ENCODE measurements at regions not wholly inside any gene's neighbourhood (a gene's known extent, or its start where the extent isn't known, plus 50 kb on each side); places are given as distances from the start of the nearest gene placed in this dataset.
"Not testable (repeated sequence)": the region's sequence is repeated elsewhere in the genome, so short reads cannot be mapped to it uniquely, and the experiment has no call there.

DNA sequence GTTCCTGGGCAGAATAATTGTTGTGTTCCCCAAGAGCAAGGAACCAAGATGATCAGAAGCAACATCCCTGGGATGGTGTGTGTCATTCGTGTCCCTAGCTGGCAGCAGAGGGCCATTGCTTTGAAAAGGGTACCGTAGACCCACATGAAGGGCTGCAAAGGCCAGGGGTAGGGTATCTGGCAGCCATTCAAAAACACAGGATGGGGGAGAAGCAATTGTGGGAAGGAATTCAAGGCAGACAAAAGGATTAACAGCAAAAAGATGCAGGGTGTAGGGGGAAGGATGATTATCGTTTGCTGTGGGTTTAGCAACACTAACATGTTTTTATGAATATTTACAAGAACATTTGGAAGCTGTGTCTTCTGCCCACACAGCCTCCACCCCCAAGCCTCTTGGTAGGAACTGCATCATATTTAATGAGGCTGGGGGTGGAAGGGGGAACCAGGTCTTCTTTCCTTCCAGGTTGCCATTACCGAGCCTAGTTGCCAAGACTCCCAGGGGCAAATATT, 169.0 kb upstream of the G2E3 start:
- Histone ChIP-seq H3K9ac (no peak overlapping the region), H4K20me1 (ENCODE audit: insufficient read depth) (no peaks in the 10 kb centered on the region), H3K36me3 (ENCODE audit: low read depth) (no peaks in the 10 kb centered on the region), H3K9me3 (ENCODE audit: low read depth) (no peaks in the 10 kb centered on the region), H3K27ac (no peak overlapping the region), H3F3A (ENCODE audit: insufficient read depth) (no peaks in the 10 kb centered on the region), H3K4me3 (no peak overlapping the region), H3K79me2 (ENCODE audit: insufficient read depth) (no peaks in the 10 kb centered on the region), H2AFZ (no peak overlapping the region), H3K27me3 (replicated peaks; ENCODE audit: insufficient read depth) (peaks cover 17% of the 10 kb centered on the region), H3K4me2 (ENCODE audit: unreplicated experiment) (no peak overlapping the region), H3K9me2 (ENCODE audit: insufficient read depth) (no peaks in the 10 kb centered on the region), H3K4me1 (ENCODE audit: insufficient read depth) (no peaks in the 10 kb centered on the region)
- in situ Hi-C loops (cut with MboI) = no loop called here
- no peak for TF ChIP-seq EZH2 (IDR thresholded peaks at IDR 0.05; ENCODE audit: insufficient read depth, poor library complexity, severe bottlenecking)
- TF ChIP-seq EZH2phosphoT487 (IDR thresholded peaks at IDR 0.05; ENCODE audit: insufficient read depth, low read depth) = no peak
- no peak for DNase-seq
- WGBS, 2 experiments (ENCODE audit: low coverage in 1 of 2, low lambda C conversion rate in 2 of 2, missing lambda C conversion rate in 2 of 2) = 0 to 2% methylated on average over 4 of the region's 4 CpGs

DNA sequence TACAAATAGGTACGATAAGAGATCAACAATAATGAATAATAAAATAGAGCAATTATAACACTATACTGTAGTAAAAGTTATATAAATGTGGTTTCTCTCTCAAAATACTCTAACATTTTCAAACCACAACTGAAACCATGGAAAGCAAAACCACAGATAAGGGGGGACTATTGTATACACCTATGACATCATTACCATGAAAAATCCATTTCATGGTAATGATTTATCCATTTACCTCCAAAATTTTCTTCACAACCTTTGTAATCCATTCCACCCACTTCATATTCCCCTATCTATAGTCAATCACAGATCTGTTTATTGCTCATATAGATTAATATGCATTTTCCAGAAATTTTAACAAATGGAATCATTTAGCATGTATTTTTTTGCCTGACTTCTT, 163.9 kb upstream of the G2E3 start:
- H3K9ac ChIP-seq = no peak overlapping the region
- WGBS, 2 experiments (ENCODE audit: low coverage in 1 of 2, low lambda C conversion rate in 2 of 2, missing lambda C conversion rate in 2 of 2) = 24 to 26% methylated on average over 1 of the region's 1 CpG
- in situ Hi-C loops (cut with MboI) = no loop called here
- H3F3A ChIP-seq (ENCODE audit: insufficient read depth) = no peaks in the 10 kb centered on the region
- no peak overlapping the region for H3K27ac ChIP-seq
- no peaks in the 10 kb centered on the region for H3K79me2 ChIP-seq (ENCODE audit: insufficient read depth)
- H3K4me1 ChIP-seq (ENCODE audit: insufficient read depth) = no peaks in the 10 kb centered on the region
- no peak overlapping the region for H2AFZ ChIP-seq
- peaks cover 11% of the 10 kb centered on the region; the same call in 1 of the 2 replicates for H3K27me3 ChIP-seq (replicated peaks; ENCODE audit: insufficient read depth)
- no peak overlapping the region for H3K4me2 ChIP-seq (ENCODE audit: unreplicated experiment)
- no peaks in the 10 kb centered on the region for H3K9me3 ChIP-seq (ENCODE audit: low read depth)
- no peak overlapping the region for H3K4me3 ChIP-seq
- DNase-seq = no peak
- no peak for TF ChIP-seq EZH2 (IDR thresholded peaks at IDR 0.05; ENCODE audit: insufficient read depth, poor library complexity, severe bottlenecking)
- TF ChIP-seq EZH2phosphoT487 (IDR thresholded peaks at IDR 0.05; ENCODE audit: insufficient read depth, low read depth) = no peak
- no peaks in the 10 kb centered on the region for H3K36me3 ChIP-seq (ENCODE audit: low read depth)
- no peaks in the 10 kb centered on the region for H4K20me1 ChIP-seq (ENCODE audit: insufficient read depth)
- H3K9me2 ChIP-seq (ENCODE audit: insufficient read depth) = no peaks in the 10 kb centered on the region

DNA sequence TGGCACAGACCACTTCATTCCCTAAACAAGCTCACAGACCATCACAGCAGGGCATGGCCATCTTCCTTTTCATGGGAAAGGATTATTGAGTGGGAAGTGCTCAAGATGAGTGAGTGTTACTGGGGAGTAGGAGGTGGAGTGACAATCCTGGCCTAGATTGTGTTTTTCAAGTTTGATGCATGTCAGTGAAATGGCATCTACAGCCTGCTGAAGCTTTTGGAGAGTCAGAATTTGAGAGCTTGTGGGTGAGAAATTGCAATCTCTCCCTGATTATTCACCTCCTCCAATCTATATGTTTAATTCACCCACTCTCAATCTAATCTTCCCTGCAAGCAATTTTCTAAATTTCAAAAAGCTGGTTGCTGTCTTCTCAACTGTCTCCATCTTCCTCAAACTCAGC, 156.1 kb upstream of the G2E3 start:
- in situ Hi-C loops (cut with MboI) = no loop called here
- Histone ChIP-seq H3K9ac (no peak overlapping the region), H4K20me1 (ENCODE audit: insufficient read depth) (no peaks in the 10 kb centered on the region), H3K4me1 (ENCODE audit: insufficient read depth) (no peaks in the 10 kb centered on the region), H3K36me3 (ENCODE audit: low read depth) (no peaks in the 10 kb centered on the region), H3K9me2 (ENCODE audit: insufficient read depth) (no peaks in the 10 kb centered on the region), H3K79me2 (ENCODE audit: insufficient read depth) (no peaks in the 10 kb centered on the region), H2AFZ (no peak overlapping the region), H3K27ac (no peak overlapping the region), H3K9me3 (ENCODE audit: low read depth) (no peaks in the 10 kb centered on the region), H3K4me3 (no peak overlapping the region), H3F3A (ENCODE audit: insufficient read depth) (no peaks in the 10 kb centered on the region), H3K4me2 (ENCODE audit: unreplicated experiment) (no peak overlapping the region), H3K27me3 (replicated peaks; ENCODE audit: insufficient read depth) (peaks cover under 1% of the 10 kb centered on the region; the same call in 1 of the 2 replicates)
- no peak for TF ChIP-seq EZH2 (IDR thresholded peaks at IDR 0.05; ENCODE audit: insufficient read depth, poor library complexity, severe bottlenecking)
- TF ChIP-seq EZH2phosphoT487 (IDR thresholded peaks at IDR 0.05; ENCODE audit: insufficient read depth, low read depth) = no peak
- no peak for DNase-seq

DNA sequence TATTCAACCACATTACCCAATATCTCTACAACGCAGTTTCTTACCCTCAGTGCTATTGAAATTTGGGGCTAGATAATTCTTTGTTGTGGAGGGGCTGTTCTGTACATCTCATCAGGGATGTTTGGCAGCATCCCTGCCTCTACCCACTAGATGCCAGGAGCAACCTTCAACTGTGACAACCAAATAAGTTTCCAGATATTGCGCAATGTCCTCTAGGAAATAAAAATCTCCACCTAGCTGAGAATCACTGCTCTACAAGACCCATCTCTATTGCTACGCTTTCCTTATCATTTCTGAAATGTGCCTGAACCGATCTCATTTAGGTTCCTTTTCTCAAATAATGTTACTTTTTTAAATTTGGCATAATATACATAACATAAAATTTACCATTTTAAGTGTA, 155.2 kb upstream of the G2E3 start:
- Histone ChIP-seq H3K4me3 (no peak overlapping the region), H3K36me3 (ENCODE audit: low read depth) (no peaks in the 10 kb centered on the region), H3F3A (ENCODE audit: insufficient read depth) (no peaks in the 10 kb centered on the region), H3K4me1 (ENCODE audit: insufficient read depth) (no peaks in the 10 kb centered on the region), H2AFZ (no peak overlapping the region), H3K27me3 (replicated peaks; ENCODE audit: insufficient read depth) (peaks cover 8% of the 10 kb centered on the region; the same call in 1 of the 2 replicates), H3K79me2 (ENCODE audit: insufficient read depth) (no peaks in the 10 kb centered on the region), H3K9me3 (ENCODE audit: low read depth) (no peaks in the 10 kb centered on the region), H3K9ac (no peak overlapping the region), H3K27ac (no peak overlapping the region), H3K9me2 (ENCODE audit: insufficient read depth) (no peaks in the 10 kb centered on the region), H3K4me2 (ENCODE audit: unreplicated experiment) (no peak overlapping the region), H4K20me1 (ENCODE audit: insufficient read depth) (no peaks in the 10 kb centered on the region)
- DNase-seq = no peak
- 58 to 61% methylated on average over 4 of the region's 4 CpGs for WGBS, 2 experiments (ENCODE audit: low coverage in 1 of 2, low lambda C conversion rate in 2 of 2, missing lambda C conversion rate in 2 of 2)
- TF ChIP-seq EZH2 (IDR thresholded peaks at IDR 0.05; ENCODE audit: insufficient read depth, poor library complexity, severe bottlenecking) = no peak
- TF ChIP-seq EZH2phosphoT487 (IDR thresholded peaks at IDR 0.05; ENCODE audit: insufficient read depth, low read depth) = no peak
- in situ Hi-C loops (cut with MboI) = no loop called here

DNA sequence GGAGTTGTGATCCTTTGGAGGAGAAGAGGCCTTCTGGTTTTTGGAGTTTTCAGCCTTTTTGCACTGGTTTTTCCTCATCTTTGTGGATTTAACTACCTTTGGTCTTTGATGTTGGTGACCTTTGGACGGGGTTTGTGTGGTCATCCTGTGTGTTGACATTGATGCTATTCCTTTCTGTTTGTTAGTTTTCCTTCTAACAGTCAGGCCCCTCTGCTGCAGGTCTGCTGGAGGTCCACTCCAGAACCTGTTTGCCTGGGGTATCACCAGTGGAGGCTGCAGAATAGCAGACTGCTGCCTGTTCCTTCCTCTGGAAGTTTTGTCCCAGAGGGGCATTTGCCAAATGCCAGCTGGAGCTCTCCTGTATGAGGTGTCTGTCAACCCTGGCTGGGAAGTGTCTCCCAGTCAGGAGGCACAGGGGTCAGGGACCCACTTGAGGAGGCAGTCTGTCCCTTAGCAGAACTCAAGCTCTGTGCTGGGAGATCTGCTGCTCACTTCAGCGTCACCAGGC, 149.4 kb upstream of the G2E3 start:
- H2AFZ ChIP-seq; H3K9ac ChIP-seq; H3K4me2 ChIP-seq (ENCODE audit: unreplicated experiment); in situ Hi-C loops (cut with MboI); H3K4me3 ChIP-seq; H3F3A ChIP-seq (ENCODE audit: insufficient read depth); H3K4me1 ChIP-seq (ENCODE audit: insufficient read depth); DNase-seq; H3K27me3 ChIP-seq (replicated peaks; ENCODE audit: insufficient read depth); H4K20me1 ChIP-seq (ENCODE audit: insufficient read depth); H3K79me2 ChIP-seq (ENCODE audit: insufficient read depth); H3K9me3 ChIP-seq (ENCODE audit: low read depth); H3K27ac ChIP-seq; H3K36me3 ChIP-seq (ENCODE audit: low read depth); H3K9me2 ChIP-seq (ENCODE audit: insufficient read depth): not testable (repeated sequence)
- 21 to 40% methylated on average over 2 of the region's 2 CpGs for WGBS, 2 experiments (ENCODE audit: low coverage in 1 of 2, low lambda C conversion rate in 2 of 2, missing lambda C conversion rate in 2 of 2)

Data from GM23248 (cell line).